ENCODE measurements at regions not wholly inside any gene's neighbourhood (a gene's known extent, or its start where the extent isn't known, plus 50 kb on each side); places are given as distances from the start of the nearest gene placed in this dataset.
"Not testable (repeated sequence)": the region's sequence is repeated elsewhere in the genome, so short reads cannot be mapped to it uniquely, and the experiment has no call there.

DNA sequence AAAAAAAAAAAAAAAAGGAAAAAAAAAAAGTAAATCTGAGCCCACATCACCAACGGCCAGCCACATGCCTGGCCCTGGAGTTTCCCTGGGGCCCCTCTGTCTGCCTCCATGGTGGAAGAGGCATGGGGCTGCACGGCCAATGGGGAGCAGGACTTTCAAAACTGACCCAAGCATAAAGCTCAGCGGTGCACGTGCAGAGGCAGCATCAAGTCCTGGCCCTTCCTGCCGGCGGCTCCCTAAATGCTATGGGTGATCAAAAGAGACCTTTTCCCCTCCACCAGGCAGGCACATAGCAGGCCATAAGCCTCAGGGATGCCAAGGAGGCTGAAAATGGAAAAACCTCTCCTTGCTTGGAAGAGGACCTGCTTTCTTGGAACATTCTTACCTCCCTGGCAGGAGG is 94.3 kb downstream of the OAT start:
- no peak for DNase-seq (ENCODE audit: low read depth)

GRCh38 chr10:124323806-124324205 is 94.9 kb downstream of the OAT start:
- DNase-seq (ENCODE audit: low read depth), result no peak

- DNase-seq (ENCODE audit: low read depth), result no peak
Measured at GRCh38 chr10:124323111-124323725, 95.5 kb downstream of the OAT start.

DNA sequence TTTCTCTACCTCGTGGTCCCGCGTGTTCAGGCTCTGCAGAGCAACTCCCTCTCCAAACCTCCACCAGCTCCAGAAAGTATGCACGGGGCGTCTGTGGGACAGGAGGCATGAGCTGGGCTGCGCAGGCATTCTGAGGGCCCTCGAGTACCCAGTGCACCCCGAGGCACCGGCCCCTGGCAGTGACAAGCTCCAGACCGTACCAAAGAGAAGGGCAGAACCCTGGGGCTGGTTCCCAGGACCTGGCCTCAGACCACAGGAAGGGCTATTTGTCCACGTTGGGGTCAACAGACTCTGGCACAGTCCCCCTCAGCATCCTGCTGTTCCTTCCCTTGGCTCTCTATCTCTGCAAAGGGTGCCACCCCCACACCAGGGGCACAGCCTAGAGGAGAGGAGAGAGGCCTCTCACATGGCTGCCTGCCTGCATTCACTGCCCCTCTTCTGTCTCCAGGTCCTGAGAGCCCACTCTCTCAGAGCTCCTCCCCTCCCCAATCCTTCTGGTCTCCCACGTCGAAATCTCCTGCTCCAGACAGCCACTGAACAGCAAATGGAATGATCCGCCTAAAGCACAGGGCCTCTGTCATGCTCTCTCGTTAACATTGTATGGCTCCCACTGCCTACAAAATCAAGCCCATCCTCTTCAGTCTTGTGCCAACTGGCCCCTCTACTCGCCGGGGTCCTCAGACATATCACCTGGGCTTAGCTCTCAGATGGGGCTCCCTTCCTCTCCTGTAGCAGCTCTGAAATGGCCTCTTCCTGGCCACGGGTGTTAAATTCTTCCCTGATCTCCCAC is 96.3 kb downstream of the OAT start:
- DNase-seq (ENCODE audit: low read depth), result no peak

- no peak for DNase-seq (ENCODE audit: low read depth)
Measured at GRCh38 chr10:124321433-124322089, 97.2 kb downstream of the OAT start.

DNA sequence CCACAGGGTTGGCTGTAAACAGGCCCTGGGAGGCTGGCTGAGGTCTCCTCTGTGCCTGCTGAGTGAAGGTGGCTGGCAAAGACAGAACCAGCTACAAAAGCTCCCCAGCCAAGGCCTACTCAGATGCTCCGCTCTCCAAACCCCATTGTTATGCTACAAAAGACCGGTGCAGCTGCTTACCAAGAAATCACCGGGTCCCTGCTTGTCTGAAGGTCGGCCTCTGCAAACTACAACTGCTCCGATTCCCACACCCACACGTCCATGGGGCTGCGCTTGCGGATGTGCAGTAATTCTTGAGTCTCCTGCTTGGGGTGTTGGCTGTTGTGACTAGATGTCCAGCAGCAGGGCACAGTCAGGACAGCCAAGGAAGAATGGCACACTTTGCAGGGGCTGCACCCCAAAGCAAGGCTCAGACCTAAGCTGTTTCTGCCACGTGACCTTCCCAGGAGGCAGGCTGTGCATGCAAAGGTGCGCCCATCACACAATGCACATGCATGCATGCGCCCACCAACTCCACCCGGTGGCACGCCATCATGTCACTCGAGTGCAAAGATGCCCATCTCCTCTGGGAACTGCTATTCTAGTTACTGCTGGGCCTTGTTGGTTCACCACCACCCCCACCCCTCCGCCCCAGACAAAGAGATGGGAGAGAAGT is 97.8 kb downstream of the OAT start:
- DNase-seq (ENCODE audit: low read depth), result no peak

GRCh38 chr10:124319926-124320391 is 98.8 kb downstream of the OAT start:
- DNase-seq (ENCODE audit: low read depth), result no peak

- DNase-seq (ENCODE audit: low read depth), result not testable (repeated sequence)
Measured at GRCh38 chr10:124319520-124319919, 99.2 kb downstream of the OAT start.

GRCh38 chr10:124318811-124319210 is 99.9 kb downstream of the OAT start:
- no peak for DNase-seq (ENCODE audit: low read depth)

- DNase-seq (ENCODE audit: low read depth), result no peak
Measured at GRCh38 chr10:124318076-124318475, 100.6 kb downstream of the OAT start.

- DNase-seq (ENCODE audit: low read depth), result no peak
Measured at GRCh38 chr10:124316326-124316725, 102.4 kb downstream of the OAT start.

DNA sequence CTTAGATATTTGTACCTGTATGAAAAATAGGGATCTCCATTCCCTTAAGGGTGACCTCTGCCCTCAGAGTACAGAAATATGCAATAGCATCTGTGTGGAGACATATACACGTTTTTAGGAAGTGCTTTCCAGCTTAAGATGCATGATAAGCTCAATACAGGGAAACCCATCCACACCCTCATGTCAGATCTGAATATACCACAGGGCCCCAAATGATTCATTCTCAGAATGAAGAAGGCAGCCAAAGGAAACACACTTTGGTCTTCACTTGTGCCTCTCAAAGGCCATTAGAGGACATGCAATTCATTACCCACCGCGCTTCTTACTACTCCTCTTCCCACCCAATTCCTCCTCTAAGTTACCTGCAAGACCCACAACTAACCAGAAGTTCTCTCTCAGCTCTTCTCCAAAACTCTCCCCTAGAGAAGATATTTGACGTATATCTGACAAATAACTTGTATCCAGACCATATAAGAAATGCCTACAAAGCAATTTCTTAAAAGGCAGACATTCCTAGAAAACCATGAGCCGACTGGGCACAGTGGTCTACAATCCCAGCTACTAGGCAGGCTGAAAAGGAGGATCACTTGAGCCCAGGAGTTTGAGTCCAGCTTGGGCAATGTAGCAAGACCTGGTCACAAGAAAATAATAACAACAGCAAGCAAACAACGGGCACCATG is 103.0 kb downstream of the OAT start:
- DNase-seq (ENCODE audit: low read depth), result no peak

DNA sequence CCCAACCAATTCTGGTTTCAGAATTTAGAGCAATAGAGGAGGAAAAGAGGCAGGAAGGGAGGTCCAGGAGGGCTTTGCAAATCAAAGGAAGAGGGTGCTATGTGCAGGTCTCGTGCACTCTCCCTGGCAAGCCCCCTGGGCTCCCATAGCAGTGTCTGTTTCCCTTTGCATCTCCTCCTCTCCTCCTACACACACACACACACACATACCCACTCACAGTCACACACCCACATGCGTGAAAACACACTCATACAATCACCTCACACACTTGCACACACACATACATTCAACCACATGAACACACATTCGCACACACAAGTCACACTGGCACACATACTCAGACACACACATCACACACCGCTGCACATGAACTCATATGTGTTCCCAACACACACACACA is 105.3 kb downstream of the OAT start:
- no peak for DNase-seq (ENCODE audit: low read depth)

- DNase-seq (ENCODE audit: low read depth), result no peak
Measured at GRCh38 chr10:124308811-124309210, 109.9 kb downstream of the OAT start.

DNA sequence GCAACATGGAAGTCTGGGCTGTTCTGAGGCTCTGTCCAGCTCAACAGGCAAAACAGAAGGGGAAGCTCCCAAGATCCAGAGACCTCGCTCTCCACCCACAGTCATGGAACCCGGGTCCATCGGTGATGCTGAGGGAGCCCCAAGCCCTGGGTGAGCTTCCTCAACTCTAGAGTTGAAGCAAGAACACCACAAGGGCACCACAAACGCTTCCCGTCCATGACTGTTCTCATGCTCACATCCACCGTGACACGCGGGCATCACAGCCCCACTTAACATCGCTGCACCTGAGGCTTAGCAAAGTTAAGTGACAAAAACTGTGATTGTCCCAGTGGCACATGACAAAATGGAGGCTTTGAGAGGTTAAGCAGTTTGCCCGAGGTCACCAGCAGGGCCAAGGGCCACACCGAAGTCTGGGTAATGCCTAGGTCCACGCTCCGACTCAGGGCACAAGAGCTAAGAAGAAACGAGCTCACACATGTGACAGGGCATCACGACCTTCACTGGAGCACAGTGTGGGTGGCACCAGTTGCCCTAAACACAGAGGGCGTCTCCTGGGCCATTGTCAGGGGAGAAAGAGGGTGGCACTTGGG is 110.6 kb downstream of the OAT start:
- DNase-seq (ENCODE audit: low read depth), result no peak

- no peak for DNase-seq (ENCODE audit: low read depth)
Measured at GRCh38 chr10:124307591-124307990, 111.1 kb downstream of the OAT start.

DNA sequence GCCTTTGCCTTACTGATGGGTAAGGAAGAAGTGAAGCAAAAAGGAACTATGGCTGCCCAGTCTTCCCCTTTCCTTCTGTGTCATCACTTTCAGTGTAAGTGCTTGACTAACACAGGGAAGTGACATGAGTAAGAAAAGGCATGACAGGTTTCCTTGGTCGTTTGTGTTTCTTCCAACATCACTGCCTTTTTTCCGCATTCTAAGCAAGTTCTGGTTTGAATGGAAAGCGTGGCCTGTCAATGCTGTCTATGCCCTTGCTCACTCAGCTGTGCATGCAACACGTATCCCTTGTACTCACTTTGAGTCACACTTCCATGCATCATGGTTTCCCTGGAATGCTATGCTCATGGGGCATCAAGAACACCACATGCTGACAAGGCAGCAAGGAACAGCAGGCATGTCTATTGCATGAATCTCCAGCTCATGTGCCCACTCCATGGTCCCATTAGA is 111.8 kb downstream of the OAT start:
- DNase-seq (ENCODE audit: low read depth), result no peak

- DNase-seq (ENCODE audit: low read depth), result no peak
Measured at GRCh38 chr10:124306520-124306919, 112.2 kb downstream of the OAT start.

DNA sequence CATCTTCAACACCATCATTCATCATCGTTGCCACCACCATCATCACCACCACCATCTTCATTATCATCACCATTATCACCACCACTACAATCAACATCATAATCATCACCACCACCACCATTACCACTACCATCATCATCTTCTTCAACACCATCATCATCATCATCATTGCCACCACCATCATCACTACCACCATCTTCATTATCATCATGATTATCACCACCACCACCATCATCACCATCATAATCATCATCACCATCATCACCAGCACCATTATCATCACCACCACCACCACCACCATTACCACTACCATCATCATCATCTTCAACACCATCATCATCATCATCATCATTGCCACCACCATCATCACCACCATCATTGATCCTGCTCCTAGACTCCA is 112.7 kb downstream of the OAT start:
- DNase-seq (ENCODE audit: low read depth), result no peak

DNA sequence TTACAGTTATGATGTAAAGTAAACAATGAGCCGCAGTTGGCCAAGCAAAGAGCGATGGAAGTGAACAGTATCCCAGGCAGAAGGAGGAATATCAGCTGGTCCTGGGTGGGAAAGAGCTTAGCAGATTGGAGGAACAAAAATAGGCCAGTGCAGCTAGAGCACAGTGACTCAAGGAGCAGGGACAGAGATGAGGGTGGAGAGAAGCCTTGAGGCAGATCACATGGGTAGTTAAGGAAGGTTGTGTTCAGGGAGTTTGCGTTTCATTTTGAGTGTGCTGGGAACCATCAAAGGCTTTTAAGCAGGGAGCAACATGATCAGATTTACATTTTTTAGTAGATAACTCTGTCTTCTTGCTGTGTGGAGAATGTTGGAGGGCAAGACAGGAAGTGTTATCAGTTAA is 113.6 kb downstream of the OAT start:
- no peak for DNase-seq (ENCODE audit: low read depth)

DNA sequence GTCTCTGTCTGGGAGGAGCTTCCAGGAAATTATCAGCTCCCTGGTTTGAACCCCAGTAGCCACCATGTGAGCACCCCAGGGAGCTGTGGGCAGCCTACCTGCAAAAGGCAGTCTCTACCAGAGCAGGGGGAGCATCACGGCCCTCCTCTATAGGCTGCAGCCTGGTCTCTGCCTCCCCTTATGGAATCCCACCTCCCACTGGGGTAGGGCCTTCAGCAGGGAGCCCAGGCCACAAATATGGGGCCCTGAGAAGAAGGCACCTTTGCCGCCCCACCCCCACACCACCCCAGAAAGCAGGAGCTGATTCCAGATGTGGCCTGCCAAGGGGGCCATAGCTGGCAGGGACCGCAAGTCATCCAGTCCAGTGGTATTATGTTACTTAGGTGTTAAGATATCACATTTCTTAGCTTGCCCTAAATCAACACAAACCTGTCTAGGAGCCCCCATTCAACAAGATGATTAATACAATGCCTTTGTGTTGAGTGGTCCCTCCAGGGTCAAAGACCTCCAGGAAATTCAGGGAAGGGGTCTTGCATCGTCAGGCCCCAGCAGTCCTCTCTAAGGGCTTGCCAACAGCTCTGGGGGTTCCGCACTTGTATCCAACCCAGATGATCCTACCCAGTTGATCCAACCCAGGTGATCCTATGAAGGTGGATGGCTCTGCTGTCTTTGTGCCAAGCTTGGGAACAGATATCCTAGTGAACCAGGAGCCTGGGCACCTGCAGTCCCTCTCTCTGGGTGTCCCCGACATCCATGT is 114.9 kb downstream of the OAT start:
- DNase-seq (ENCODE audit: low read depth), result no peak
